ENCODE measurements at regions not wholly inside any gene's neighbourhood (a gene's known extent, or its start where the extent isn't known, plus 50 kb on each side); places are given as distances from the start of the nearest gene placed in this dataset.
"Not testable (repeated sequence)": the region's sequence is repeated elsewhere in the genome, so short reads cannot be mapped to it uniquely, and the experiment has no call there.

DNA sequence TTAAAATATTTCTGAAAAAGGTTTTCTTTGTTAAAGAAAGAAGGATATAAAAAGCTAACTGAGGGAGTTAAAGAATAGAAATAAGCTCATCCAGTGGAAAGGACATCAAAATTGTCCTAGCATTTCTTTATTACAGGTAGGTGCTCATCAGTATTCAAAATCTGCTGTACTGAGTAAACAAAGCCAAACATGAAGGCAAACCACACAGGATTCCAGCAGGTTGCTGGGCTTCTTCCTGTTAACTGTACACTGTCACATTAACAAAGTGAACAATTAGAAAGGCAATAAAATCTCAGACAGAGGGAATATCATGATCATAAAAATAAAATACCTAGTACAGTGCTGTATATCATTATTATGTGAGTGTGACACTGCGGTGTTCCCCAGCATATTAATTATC lies 1541.0 kb downstream of the SLITRK5 start:
- Histone ChIP-seq H3K36me3 (ENCODE audit: control insufficient read depth, insufficient read depth, low read length) (no peaks in the 10 kb centered on the region), H3K4me1 (ENCODE audit: control insufficient read depth, insufficient read depth, low read length, poor library complexity, severe bottlenecking) (no peaks in the 10 kb centered on the region), H3K27ac (ENCODE audit: insufficient read depth, low read length, poor library complexity, severe bottlenecking) (no peak overlapping the region), H3K4me3 (ENCODE audit: insufficient read depth, low read depth, low read length, poor library complexity, severe bottlenecking) (no peak overlapping the region), H3K27me3 (replicated peaks; ENCODE audit: control insufficient read depth, insufficient read depth, low read length, poor library complexity, severe bottlenecking) (no peaks in the 10 kb centered on the region), H3K9me3 (ENCODE audit: control insufficient read depth, low read length) (no peaks in the 10 kb centered on the region)
- DNase-seq: no peak

DNA sequence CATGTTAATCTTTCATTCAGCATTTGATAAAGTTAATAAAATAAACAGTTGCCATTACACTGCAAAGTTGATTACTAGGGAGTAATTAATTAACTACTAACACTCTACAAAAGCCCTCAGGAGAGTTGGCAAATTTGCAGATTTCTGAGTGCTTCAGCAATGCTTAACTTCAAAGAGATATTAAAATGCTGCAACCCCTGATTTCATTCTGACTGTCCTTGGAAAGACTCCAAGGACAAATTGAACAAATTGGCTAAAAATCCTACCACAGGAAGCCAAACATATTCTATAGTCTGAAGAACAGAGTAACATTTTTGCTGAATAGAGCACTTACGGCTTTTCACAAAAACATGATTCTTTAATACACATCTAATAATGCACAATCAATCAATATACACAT lies 1543.0 kb downstream of the SLITRK5 start:
- H3K9me3 ChIP-seq (ENCODE audit: control insufficient read depth, low read length): no peaks in the 10 kb centered on the region
- no peaks in the 10 kb centered on the region for H3K27me3 ChIP-seq (replicated peaks; ENCODE audit: control insufficient read depth, insufficient read depth, low read length, poor library complexity, severe bottlenecking)
- no peaks in the 10 kb centered on the region for H3K36me3 ChIP-seq (ENCODE audit: control insufficient read depth, insufficient read depth, low read length)
- H3K4me3 ChIP-seq (ENCODE audit: insufficient read depth, low read depth, low read length, poor library complexity, severe bottlenecking): no peak overlapping the region
- no peak overlapping the region for H3K27ac ChIP-seq (ENCODE audit: insufficient read depth, low read length, poor library complexity, severe bottlenecking)
- no peaks in the 10 kb centered on the region for H3K4me1 ChIP-seq (ENCODE audit: control insufficient read depth, insufficient read depth, low read length, poor library complexity, severe bottlenecking)
- DNase-seq: no peak

DNA sequence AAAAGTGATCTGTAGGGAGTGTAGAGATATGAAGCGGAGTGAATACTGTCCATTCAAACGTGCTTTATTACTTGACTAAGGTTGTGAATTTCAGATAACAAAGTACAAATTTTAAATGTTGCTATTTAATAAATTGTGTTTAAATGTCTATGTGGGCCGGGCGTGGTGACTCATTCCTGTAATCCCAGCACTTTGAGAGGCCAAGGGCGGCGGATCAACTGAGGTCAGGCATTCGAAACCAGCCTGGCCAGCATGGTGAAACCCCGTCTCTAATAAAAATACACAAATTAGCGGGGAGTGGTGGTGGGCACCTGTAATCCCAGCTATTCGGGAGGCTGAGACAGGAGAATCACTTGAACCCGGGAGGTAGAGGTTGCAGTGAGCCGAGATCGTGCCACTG lies 1544.1 kb downstream of the SLITRK5 start:
- not testable (repeated sequence) for H3K27ac ChIP-seq (ENCODE audit: insufficient read depth, low read length, poor library complexity, severe bottlenecking); H3K27me3 ChIP-seq (replicated peaks; ENCODE audit: control insufficient read depth, insufficient read depth, low read length, poor library complexity, severe bottlenecking); DNase-seq; H3K36me3 ChIP-seq (ENCODE audit: control insufficient read depth, insufficient read depth, low read length); H3K4me1 ChIP-seq (ENCODE audit: control insufficient read depth, insufficient read depth, low read length, poor library complexity, severe bottlenecking); H3K4me3 ChIP-seq (ENCODE audit: insufficient read depth, low read depth, low read length, poor library complexity, severe bottlenecking); H3K9me3 ChIP-seq (ENCODE audit: control insufficient read depth, low read length)

DNA sequence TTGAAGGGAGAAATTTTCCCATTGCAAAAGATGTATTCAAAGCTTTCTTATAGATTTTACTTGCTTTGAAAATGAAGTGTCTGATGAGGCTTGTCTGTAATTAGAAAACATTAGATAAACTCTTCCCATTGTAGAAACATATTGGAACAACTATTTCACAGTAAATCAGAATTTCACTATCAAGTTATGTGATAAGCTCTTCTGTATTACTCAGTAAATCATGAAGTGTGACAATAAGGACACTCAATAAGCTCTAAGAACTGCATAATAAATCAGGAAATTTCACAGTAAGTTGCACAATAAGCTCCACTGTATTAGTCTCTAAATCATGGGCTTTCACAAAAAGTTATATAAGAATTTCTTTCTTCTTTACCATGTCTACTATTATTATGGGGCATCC lies 1546.6 kb downstream of the SLITRK5 start:
- Histone ChIP-seq H3K27ac (ENCODE audit: insufficient read depth, low read length, poor library complexity, severe bottlenecking) (no peak overlapping the region), H3K36me3 (ENCODE audit: control insufficient read depth, insufficient read depth, low read length) (no peaks in the 10 kb centered on the region), H3K9me3 (ENCODE audit: control insufficient read depth, low read length) (no peaks in the 10 kb centered on the region), H3K4me3 (ENCODE audit: insufficient read depth, low read depth, low read length, poor library complexity, severe bottlenecking) (no peak overlapping the region), H3K27me3 (replicated peaks; ENCODE audit: control insufficient read depth, insufficient read depth, low read length, poor library complexity, severe bottlenecking) (no peaks in the 10 kb centered on the region), H3K4me1 (ENCODE audit: control insufficient read depth, insufficient read depth, low read length, poor library complexity, severe bottlenecking) (no peaks in the 10 kb centered on the region)
- DNase-seq: no peak

DNA sequence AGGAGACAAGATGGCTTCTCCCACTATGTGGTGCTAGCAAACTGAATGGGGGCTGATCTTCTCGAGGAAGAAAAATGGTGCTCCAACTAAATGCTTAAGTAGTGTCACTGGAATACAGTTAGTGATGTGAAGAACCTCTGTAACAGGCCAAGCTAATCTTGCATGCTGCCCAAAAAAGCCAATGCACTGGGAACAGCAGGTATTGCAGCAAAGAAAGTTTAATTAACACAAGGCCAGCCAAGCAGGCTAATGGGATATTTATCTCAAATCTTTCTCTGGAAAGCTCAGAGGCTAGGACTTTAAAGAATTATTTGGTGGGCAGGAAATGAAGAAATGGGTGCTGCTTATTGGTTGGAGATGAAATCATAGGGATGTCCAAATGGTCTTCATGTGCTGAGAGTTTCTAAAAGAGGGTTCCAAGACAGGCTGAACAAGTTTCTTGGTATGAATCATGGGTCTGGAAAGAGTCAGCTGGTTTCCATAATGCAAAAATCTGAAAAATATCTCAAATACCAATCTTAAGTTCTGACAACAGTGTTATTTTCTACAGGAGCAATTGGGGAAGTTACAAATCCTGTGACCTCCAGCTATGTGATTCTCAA lies 1550.5 kb downstream of the SLITRK5 start:
- Histone ChIP-seq H3K4me3 (ENCODE audit: insufficient read depth, low read depth, low read length, poor library complexity, severe bottlenecking) (no peak overlapping the region), H3K4me1 (ENCODE audit: control insufficient read depth, insufficient read depth, low read length, poor library complexity, severe bottlenecking) (no peaks in the 10 kb centered on the region), H3K9me3 (ENCODE audit: control insufficient read depth, low read length) (no peaks in the 10 kb centered on the region), H3K36me3 (ENCODE audit: control insufficient read depth, insufficient read depth, low read length) (no peaks in the 10 kb centered on the region), H3K27me3 (replicated peaks; ENCODE audit: control insufficient read depth, insufficient read depth, low read length, poor library complexity, severe bottlenecking) (no peaks in the 10 kb centered on the region), H3K27ac (ENCODE audit: insufficient read depth, low read length, poor library complexity, severe bottlenecking) (no peak overlapping the region)
- no peak for DNase-seq

DNA sequence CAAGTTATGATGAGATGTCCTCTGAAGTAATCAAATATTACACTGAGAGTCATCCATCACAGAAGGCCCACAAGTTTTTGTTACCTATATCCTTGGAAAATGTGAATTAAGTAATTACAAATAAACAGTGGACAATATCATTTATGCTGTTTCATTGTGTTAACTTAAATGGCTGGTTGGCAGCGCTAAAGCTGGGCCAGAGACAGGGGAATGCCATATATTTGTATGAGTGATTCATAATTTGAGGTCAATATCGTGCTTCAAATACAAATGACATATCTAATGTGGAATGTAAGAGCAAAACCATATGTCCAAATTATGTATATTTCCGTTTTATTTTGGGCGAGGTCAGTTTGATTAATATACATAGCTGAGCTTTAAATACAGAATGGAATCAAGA lies 1556.2 kb downstream of the SLITRK5 start:
- Histone ChIP-seq H3K36me3 (ENCODE audit: control insufficient read depth, insufficient read depth, low read length) (no peaks in the 10 kb centered on the region), H3K9me3 (ENCODE audit: control insufficient read depth, low read length) (no peaks in the 10 kb centered on the region), H3K27ac (ENCODE audit: insufficient read depth, low read length, poor library complexity, severe bottlenecking) (no peak overlapping the region), H3K4me3 (ENCODE audit: insufficient read depth, low read depth, low read length, poor library complexity, severe bottlenecking) (no peak overlapping the region), H3K4me1 (ENCODE audit: control insufficient read depth, insufficient read depth, low read length, poor library complexity, severe bottlenecking) (no peaks in the 10 kb centered on the region), H3K27me3 (replicated peaks; ENCODE audit: control insufficient read depth, insufficient read depth, low read length, poor library complexity, severe bottlenecking) (no peaks in the 10 kb centered on the region)
- no peak for DNase-seq

DNA sequence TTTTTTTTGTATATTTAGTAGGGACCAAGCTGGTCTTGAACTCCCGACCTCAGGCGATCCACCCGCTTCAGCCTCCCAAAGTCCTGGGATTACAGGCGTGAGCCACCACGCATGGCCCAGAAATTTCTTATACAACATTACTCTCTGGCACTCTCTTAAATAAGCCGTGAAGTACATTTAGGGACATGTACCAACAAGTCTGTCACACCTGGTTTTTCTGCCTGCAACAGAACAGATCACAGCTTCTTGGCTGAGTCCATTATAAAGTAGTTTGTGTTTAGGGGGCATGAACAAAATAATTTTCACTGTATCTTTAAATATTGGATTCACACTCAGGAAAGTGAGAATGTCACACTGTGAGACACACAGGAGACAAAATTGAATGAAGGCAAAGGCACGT lies 1567.3 kb downstream of the SLITRK5 start:
- Histone ChIP-seq H3K9me3 (ENCODE audit: control insufficient read depth, low read length) (no peaks in the 10 kb centered on the region), H3K27ac (ENCODE audit: insufficient read depth, low read length, poor library complexity, severe bottlenecking) (no peak overlapping the region), H3K4me1 (ENCODE audit: control insufficient read depth, insufficient read depth, low read length, poor library complexity, severe bottlenecking) (no peaks in the 10 kb centered on the region), H3K36me3 (ENCODE audit: control insufficient read depth, insufficient read depth, low read length) (no peaks in the 10 kb centered on the region), H3K4me3 (ENCODE audit: insufficient read depth, low read depth, low read length, poor library complexity, severe bottlenecking) (no peak overlapping the region), H3K27me3 (replicated peaks; ENCODE audit: control insufficient read depth, insufficient read depth, low read length, poor library complexity, severe bottlenecking) (no peaks in the 10 kb centered on the region)
- no peak for DNase-seq

DNA sequence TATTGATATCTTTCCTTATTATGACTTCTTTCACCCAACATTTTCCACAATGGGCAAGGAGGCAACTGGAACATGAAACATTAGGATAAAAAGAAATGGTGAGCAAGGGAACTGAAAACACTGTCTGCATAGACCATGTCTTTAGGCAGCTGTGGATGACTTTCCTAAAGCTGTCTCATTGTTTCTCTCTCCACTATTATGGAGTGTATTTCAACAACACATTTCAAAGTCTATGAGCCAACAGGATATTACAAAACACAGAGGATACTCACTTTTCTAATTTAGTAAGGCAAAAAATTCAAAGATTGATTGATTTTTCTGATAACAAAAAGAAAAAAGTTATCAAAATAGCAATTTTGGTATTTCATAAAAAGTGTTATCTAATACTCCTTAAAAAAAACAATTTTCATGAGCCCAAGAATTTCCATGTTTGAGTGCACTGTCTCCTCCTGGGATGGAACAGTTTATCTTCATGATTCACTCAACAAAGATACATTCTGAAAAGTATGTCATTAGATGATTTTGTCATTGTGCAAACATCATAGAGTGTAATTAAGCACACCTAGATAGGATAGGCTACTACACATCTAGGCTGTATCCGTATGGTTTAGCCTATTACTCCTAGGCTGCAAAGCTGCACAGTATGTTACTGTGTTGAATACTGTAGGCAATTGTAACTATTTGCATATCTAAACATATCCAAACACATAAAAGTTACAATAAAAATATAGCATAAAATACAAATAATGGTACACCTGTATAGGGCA lies 1568.4 kb downstream of the SLITRK5 start:
- no peaks in the 10 kb centered on the region for H3K36me3 ChIP-seq (ENCODE audit: control insufficient read depth, insufficient read depth, low read length)
- DNase-seq: no peak
- H3K27ac ChIP-seq (ENCODE audit: insufficient read depth, low read length, poor library complexity, severe bottlenecking): no peak overlapping the region
- no peaks in the 10 kb centered on the region for H3K27me3 ChIP-seq (replicated peaks; ENCODE audit: control insufficient read depth, insufficient read depth, low read length, poor library complexity, severe bottlenecking)
- no peaks in the 10 kb centered on the region for H3K9me3 ChIP-seq (ENCODE audit: control insufficient read depth, low read length)
- no peaks in the 10 kb centered on the region for H3K4me1 ChIP-seq (ENCODE audit: control insufficient read depth, insufficient read depth, low read length, poor library complexity, severe bottlenecking)
- no peak overlapping the region for H3K4me3 ChIP-seq (ENCODE audit: insufficient read depth, low read depth, low read length, poor library complexity, severe bottlenecking)

DNA sequence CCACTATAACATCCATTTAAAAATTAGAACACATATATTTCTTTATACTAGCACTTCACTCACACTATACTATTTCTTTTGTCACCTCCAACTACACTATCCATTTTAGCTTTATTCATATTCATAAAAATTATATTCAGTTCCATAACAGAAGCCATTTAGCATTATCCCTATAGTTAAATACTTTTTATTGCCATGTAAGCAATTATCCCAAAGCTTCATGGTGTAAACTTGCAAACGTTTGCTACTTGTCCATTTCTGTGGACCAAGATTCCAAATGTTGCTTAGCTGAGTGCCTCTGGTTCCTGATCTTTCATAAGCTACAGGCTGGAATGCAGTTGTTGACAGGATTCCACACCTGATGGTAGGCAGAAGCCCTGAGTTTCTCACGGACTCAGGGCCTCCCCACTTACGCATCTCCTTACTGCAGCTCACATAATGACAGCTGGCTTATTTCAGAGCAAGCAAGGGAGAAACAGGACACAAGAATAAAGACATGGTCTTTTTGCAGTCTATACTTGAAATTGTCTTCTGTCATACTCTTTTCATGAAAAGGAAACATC lies 1584.8 kb downstream of the SLITRK5 start:
- Histone ChIP-seq H3K9me3 (ENCODE audit: control insufficient read depth, low read length) (no peaks in the 10 kb centered on the region), H3K27ac (ENCODE audit: insufficient read depth, low read length, poor library complexity, severe bottlenecking) (no peak overlapping the region), H3K27me3 (replicated peaks; ENCODE audit: control insufficient read depth, insufficient read depth, low read length, poor library complexity, severe bottlenecking) (no peaks in the 10 kb centered on the region), H3K36me3 (ENCODE audit: control insufficient read depth, insufficient read depth, low read length) (no peaks in the 10 kb centered on the region), H3K4me3 (ENCODE audit: insufficient read depth, low read depth, low read length, poor library complexity, severe bottlenecking) (no peak overlapping the region), H3K4me1 (ENCODE audit: control insufficient read depth, insufficient read depth, low read length, poor library complexity, severe bottlenecking) (no peaks in the 10 kb centered on the region)
- DNase-seq: no peak

DNA sequence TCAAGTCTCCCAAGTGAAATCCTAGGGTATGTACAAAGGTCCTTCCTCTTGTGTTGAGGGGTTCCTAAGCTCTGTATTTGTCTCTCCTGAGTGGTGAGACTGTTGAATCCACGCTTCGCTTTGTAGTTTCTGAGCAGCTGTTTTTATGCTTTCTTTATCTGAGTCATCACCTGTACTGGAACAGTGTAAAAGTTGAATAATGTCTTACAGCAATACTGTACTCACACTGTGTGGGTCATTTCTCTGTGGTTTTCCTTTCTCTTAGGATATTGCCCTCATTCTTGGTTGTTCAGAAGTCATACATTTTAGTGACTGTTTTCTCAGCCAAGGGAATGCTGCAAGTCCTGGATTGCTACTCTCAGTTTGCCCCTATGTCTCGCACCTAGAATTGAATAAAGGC lies 1596.6 kb downstream of the SLITRK5 start:
- no peak for DNase-seq
- Histone ChIP-seq H3K27ac (ENCODE audit: insufficient read depth, low read length, poor library complexity, severe bottlenecking) (no peak overlapping the region), H3K4me3 (ENCODE audit: insufficient read depth, low read depth, low read length, poor library complexity, severe bottlenecking) (no peak overlapping the region), H3K4me1 (ENCODE audit: control insufficient read depth, insufficient read depth, low read length, poor library complexity, severe bottlenecking) (no peaks in the 10 kb centered on the region), H3K27me3 (replicated peaks; ENCODE audit: control insufficient read depth, insufficient read depth, low read length, poor library complexity, severe bottlenecking) (no peaks in the 10 kb centered on the region), H3K36me3 (ENCODE audit: control insufficient read depth, insufficient read depth, low read length) (no peaks in the 10 kb centered on the region), H3K9me3 (ENCODE audit: control insufficient read depth, low read length) (no peaks in the 10 kb centered on the region)

Data from effector memory CD4-positive, alpha-beta T cell (primary cell).